ENCODE measurements at regions not wholly inside any gene's neighbourhood (a gene's known extent, or its start where the extent isn't known, plus 50 kb on each side); places are given as distances from the start of the nearest gene placed in this dataset.

- TF ChIP-seq, protein P1, sequence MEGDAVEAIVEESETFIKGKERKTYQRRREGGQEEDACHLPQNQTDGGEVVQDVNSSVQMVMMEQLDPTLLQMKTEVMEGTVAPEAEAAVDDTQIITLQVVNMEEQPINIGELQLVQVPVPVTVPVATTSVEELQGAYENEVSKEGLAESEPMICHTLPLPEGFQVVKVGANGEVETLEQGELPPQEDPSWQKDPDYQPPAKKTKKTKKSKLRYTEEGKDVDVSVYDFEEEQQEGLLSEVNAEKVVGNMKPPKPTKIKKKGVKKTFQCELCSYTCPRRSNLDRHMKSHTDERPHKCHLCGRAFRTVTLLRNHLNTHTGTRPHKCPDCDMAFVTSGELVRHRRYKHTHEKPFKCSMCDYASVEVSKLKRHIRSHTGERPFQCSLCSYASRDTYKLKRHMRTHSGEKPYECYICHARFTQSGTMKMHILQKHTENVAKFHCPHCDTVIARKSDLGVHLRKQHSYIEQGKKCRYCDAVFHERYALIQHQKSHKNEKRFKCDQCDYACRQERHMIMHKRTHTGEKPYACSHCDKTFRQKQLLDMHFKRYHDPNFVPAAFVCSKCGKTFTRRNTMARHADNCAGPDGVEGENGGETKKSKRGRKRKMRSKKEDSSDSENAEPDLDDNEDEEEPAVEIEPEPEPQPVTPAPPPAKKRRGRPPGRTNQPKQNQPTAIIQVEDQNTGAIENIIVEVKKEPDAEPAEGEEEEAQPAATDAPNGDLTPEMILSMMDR (conservative IDR thresholded peaks at IDR 0.05; ENCODE audit: low read depth), result no peak
- ChIA-PET CTCF (no interaction called here), POLR2A (ENCODE audit: low non-redundant PET) (no interaction called here)
- DNase-seq (ENCODE audit: low spot score), result no peak
- H3K27ac ChIP-seq, result no peak overlapping the region
Observed at GRCh38 chr2:35510636-35511035, 844.9 kb upstream of the CRIM1 start.

DNA sequence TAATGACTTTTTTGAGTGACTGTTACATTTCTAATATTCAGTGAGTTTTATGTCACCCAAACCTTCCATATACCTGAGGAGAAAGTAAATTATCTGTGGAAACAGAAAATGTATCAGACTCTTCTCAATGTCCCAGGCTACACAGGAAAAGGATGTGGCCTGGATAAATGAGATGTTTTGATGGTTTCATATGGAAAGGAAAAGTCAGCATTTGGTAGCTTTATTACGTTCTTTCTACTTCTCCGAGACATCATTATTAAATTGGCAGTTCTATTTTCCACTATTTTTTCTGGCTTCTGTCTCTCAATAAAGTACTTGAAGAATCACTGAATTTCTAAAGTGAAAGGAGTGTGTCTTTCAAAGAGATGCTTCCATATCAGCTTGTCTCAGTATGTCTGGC, 847.0 kb upstream of the CRIM1 start:
- CTCF ChIA-PET, result no interaction called here
- TF ChIP-seq, protein P1 (conservative IDR thresholded peaks at IDR 0.05; ENCODE audit: low read depth), result no peak
- no peak for DNase-seq (ENCODE audit: low spot score)
- H3K27ac ChIP-seq, result no peak overlapping the region
- POLR2A ChIA-PET (ENCODE audit: low non-redundant PET), result no interaction called here

GRCh38 chr2:35504419-35504818, 851.2 kb upstream of the CRIM1 start:
- no peak for DNase-seq (ENCODE audit: low spot score)
- POLR2A ChIA-PET (ENCODE audit: low non-redundant PET), result no interaction called here
- TF ChIP-seq, protein P1 (conservative IDR thresholded peaks at IDR 0.05; ENCODE audit: low read depth), result no peak
- CTCF ChIA-PET, result interaction anchor here (1.3 kb wide), 1 partner anchor 94 kb away, joined by 7 read pairs; no protein-coding TSS in a partner anchor
- no peak overlapping the region for H3K27ac ChIP-seq

DNA sequence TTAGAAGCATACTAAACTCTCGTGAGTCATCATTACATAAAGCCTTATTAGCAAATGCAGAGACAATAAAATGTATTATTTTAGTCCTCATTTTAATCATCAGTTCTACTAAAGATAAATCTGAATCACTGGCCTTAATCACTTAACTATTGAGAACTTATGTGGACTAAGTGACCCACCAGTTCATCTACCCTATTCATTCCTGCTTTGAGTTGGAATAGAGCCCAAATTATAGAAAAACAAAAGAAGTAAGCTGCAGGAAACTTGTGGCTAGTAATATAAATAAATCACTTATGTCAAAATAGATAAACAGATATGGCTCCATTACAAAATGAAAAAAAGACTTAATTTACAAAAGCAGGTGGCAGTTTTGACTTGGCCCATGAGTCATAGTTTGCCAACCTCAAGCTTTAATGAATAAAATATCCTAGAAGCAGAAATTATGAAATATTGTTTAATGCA, 851.8 kb upstream of the CRIM1 start:
- ChIA-PET CTCF (interaction anchor here (0.9 to 1.3 kb wide), 2 partner anchors 13 to 93 kb away, joined by 3 to 7 read pairs; no protein-coding TSS in a partner anchor), POLR2A (ENCODE audit: low non-redundant PET) (no interaction called here)
- peak; percentile 41 for DNase-seq (ENCODE audit: low spot score)
- H3K27ac ChIP-seq, result no peak overlapping the region
- TF ChIP-seq, protein P1 (conservative IDR thresholded peaks at IDR 0.05; ENCODE audit: low read depth), result no peak

DNA sequence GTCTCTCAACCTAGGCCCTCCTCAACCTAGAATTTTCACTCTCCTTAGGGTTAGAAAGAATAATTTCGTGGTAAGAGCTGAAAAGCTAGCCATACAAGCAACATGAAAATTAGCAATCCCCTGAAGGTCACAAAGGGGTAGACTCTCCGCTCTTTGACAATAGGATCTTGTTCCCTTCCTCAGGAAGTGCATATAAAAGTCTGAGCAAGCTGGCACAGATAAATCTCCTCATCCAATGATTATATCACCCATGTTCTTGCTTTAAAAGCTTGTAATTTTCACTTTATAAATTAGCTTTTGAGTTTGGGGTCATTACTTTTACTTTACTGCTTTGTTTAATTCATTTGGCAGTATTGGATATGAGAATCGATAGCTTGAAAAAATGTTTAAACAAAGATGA, 852.3 kb upstream of the CRIM1 start:
- CTCF ChIA-PET, result interaction anchor here (0.9 kb wide), 1 partner anchor 14 kb away, joined by 3 read pairs; no protein-coding TSS in a partner anchor

DNA sequence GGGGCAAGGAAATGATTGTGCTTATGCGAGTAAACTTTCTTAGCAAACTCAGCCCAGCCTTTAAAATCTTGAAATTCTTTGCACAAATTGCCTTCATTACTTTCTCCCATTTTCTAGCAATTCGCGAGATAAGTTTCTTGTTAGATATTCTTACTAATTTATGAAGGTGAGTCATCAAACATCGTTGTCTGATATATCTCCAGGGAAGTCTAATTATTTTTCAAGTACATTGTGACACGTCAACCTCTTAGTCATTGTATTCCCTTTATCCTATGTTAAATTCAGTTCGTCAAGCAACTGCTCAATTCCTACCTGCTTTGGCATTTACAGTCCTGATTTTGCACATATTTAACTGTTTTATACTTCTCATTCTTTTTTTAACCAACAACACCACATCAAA, 854.5 kb upstream of the CRIM1 start:
- peak; percentile 58 for DNase-seq (ENCODE audit: low spot score)
- CTCF ChIA-PET, result no interaction called here

More for the DNA sequence above, 852.3 kb upstream of the CRIM1 start:
- H3K27ac ChIP-seq, result no peak overlapping the region
- TF ChIP-seq, protein P1 (conservative IDR thresholded peaks at IDR 0.05; ENCODE audit: low read depth), result no peak
- DNase-seq (ENCODE audit: low spot score), result peak; percentile 13
- POLR2A ChIA-PET (ENCODE audit: low non-redundant PET), result no interaction called here

More for the DNA sequence above, 854.5 kb upstream of the CRIM1 start:
- TF ChIP-seq, protein P1 (conservative IDR thresholded peaks at IDR 0.05; ENCODE audit: low read depth), result no peak
- POLR2A ChIA-PET (ENCODE audit: low non-redundant PET), result no interaction called here
- no peak overlapping the region for H3K27ac ChIP-seq
